Liver (tissue), 8 donors: ENCODE measurements at regions not wholly inside any gene's neighbourhood (a gene's known extent, or its start where the extent isn't known, plus 50 kb on each side); places are given as distances from the start of the nearest gene placed in this dataset.

ENCODE experiments used
- DNase-seq: peaks from one replicate; pipeline ENCODE4 v3.0.0-alpha.2; 2017; ENCODE audit warnings: low spot score
- H3K27ac ChIP-seq, 2 donors: one replicate each; pipeline ENCODE4 v1.7.0; 2013; ENCODE audit warnings: inconsistent platforms in 2 of 2, low read length in 2 of 2, control low read depth in 1 of 2, low read depth in 1 of 2, mild to moderate bottlenecking in 1 of 2
- H3K27me3 ChIP-seq, 4 donors: one replicate each; pipeline versions ENCODE4 v1.6.1 to v1.7.0; 2013; ENCODE audit warnings: low read length in 3 of 4, inconsistent platforms in 1 of 4, mild to moderate bottlenecking in 1 of 4, moderate library complexity in 1 of 4; ENCODE audit not compliant: control insufficient read depth in 4 of 4, insufficient read depth in 4 of 4
- H3K36me3 ChIP-seq, 4 donors: one replicate each; pipeline versions ENCODE4 v1.6.1 to v1.7.0; 2013; ENCODE audit warnings: low read length in 3 of 4, mild to moderate bottlenecking in 3 of 4, low read depth in 1 of 4, moderate library complexity in 1 of 4; ENCODE audit not compliant: control insufficient read depth in 4 of 4, insufficient read depth in 3 of 4
- H3K4me1 ChIP-seq, 4 donors: one replicate each; pipeline versions ENCODE4 v1.6.1 to v1.7.0; 2013; ENCODE audit warnings: low read length in 3 of 4, mild to moderate bottlenecking in 3 of 4, moderate library complexity in 1 of 4; ENCODE audit not compliant: control insufficient read depth in 4 of 4, insufficient read depth in 4 of 4
- H3K4me3 ChIP-seq, 3 donors: one replicate each; pipeline versions ENCODE4 v1.6.1 to v1.7.0; 2013; ENCODE audit warnings: low read length in 3 of 3, control low read depth in 1 of 3, low read depth in 1 of 3, mild to moderate bottlenecking in 1 of 3
- H3K9ac ChIP-seq, 2 donors: one replicate each; pipeline ENCODE4 v1.7.0; 2013; ENCODE audit warnings: low read length in 2 of 2, mild to moderate bottlenecking in 2 of 2, moderate library complexity in 2 of 2, control low read depth in 1 of 2, low read depth in 1 of 2
- H3K9me3 ChIP-seq, 4 donors: one replicate each; pipeline versions ENCODE4 v1.6.1 to v1.7.0; 2013; ENCODE audit warnings: low read length in 3 of 4; ENCODE audit not compliant: control insufficient read depth in 4 of 4
- CTCF ChIP-seq: fragments of 150-350 bp; IDR thresholded peaks from 2 replicates; pipeline ENCODE4 v1.5.1; 2017; ENCODE audit warnings: improper control_type of control experiment, low read depth, low read length; ENCODE audit not compliant: missing input control
- EGR1 ChIP-seq, 2 donors: IDR thresholded peaks; 2 replicates each; pipeline ENCODE4 v1.6.1; 2016 to 2018; ENCODE audit warnings: antibody characterized with exemption in 2 of 2, low read depth in 2 of 2
- FOXA1 ChIP-seq: IDR thresholded peaks from 2 replicates; pipeline ENCODE4 v1.6.1; 2016; ENCODE audit warnings: antibody characterized with exemption
- FOXA2 ChIP-seq: IDR thresholded peaks from 2 replicates; pipeline ENCODE4 v1.6.1; 2016; ENCODE audit warnings: antibody characterized with exemption
- GABPA ChIP-seq, 2 donors: IDR thresholded peaks in 1 of 2; conservative IDR thresholded peaks in 1 of 2; 2 replicates each; pipeline ENCODE4 v1.6.1; 2016; ENCODE audit warnings: antibody characterized with exemption in 2 of 2, mild to moderate bottlenecking in 1 of 2, moderate library complexity in 1 of 2
- HNF4A ChIP-seq, 2 donors: conservative IDR thresholded peaks; 2 replicates each; pipeline ENCODE4 v1.6.1; 2016; ENCODE audit warnings: antibody characterized with exemption in 2 of 2, mild to moderate bottlenecking in 2 of 2
- HNF4G ChIP-seq: IDR thresholded peaks from 2 replicates; pipeline ENCODE4 v1.6.1; 2016; ENCODE audit warnings: antibody characterized with exemption
- JUND ChIP-seq, 2 donors: IDR thresholded peaks; 2 replicates each; pipeline ENCODE4 v1.6.1; 2016; ENCODE audit warnings: antibody characterized with exemption in 2 of 2
- NR2F2 ChIP-seq: IDR thresholded peaks from 2 replicates; pipeline ENCODE4 v1.6.1; 2016; ENCODE audit warnings: antibody characterized with exemption
- RAD21 ChIP-seq, 2 donors: IDR thresholded peaks; 2 replicates each; pipeline ENCODE4 v1.6.1; 2016; ENCODE audit warnings: antibody characterized with exemption in 2 of 2, mild to moderate bottlenecking in 2 of 2
- RXRA ChIP-seq, 2 donors: IDR thresholded peaks; 2 replicates each; pipeline ENCODE4 v1.6.1; 2017 to 2018; ENCODE audit warnings: antibody characterized with exemption in 2 of 2, mild to moderate bottlenecking in 1 of 2
- SP1 ChIP-seq: IDR thresholded peaks from 2 replicates; pipeline ENCODE4 v1.6.1; 2018; ENCODE audit warnings: antibody characterized with exemption, mild to moderate bottlenecking
- TAF1 ChIP-seq: conservative IDR thresholded peaks from 2 replicates; pipeline ENCODE4 v1.6.1; 2016; ENCODE audit warnings: antibody characterized with exemption, mild to moderate bottlenecking
- YY1 ChIP-seq: IDR thresholded peaks from 2 replicates; pipeline ENCODE4 v1.6.1; 2016; ENCODE audit warnings: antibody characterized with exemption, mild to moderate bottlenecking
- ZBTB33 ChIP-seq: IDR thresholded peaks from 2 replicates; pipeline ENCODE4 v1.6.1; 2016; ENCODE audit warnings: antibody characterized with exemption
- WGBS: extraction: QIAGEN DNeasy Blood & Tissue Kit; methylation state at CpG from one replicate; pipeline ENCODE4 v1.1.7; 2013; 5-methylcytosine and 5-hydroxymethylcytosine counted together
- TF ChIP-seq, protein P1 (sequence below): IDR thresholded peaks from 2 replicates; pipeline ENCODE4 v1.6.1; 2016; ENCODE audit warnings: antibody characterized with exemption, mild to moderate bottlenecking
- TF ChIP-seq, protein P2 (sequence below): IDR thresholded peaks from 2 replicates; pipeline ENCODE4 v1.6.1; 2016; ENCODE audit warnings: antibody characterized with exemption
- TF ChIP-seq, protein P3 (sequence below): IDR thresholded peaks from 2 replicates; pipeline ENCODE4 v1.6.1; 2016; ENCODE audit warnings: antibody characterized with exemption
- donor health status: healthy.
- donor health status: healthy.
- donor health status: healthy.
- donor health status: healthy.
- donor health status: healthy.

DNA sequence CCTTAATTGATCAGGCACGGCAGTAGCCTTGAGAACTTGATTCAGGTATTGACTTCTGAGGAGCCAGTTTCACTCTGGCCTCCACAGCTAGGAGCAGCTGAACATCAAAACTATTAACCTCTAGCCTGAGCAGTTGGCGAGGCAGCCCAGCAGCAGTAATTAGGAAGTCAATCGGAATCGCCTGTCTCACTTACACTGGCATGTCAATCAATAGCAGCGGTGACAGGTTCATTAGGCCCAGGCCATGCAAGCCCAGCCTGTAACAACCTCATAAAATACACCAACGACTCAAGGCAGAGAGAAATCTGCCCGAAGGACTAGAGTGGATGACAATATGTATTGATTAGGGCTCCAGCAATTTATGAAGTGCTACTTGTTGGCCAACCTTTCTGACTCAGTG, 255.4 kb upstream of the SKOR2 start (continued):
- TF ChIP-seq, protein P1, sequence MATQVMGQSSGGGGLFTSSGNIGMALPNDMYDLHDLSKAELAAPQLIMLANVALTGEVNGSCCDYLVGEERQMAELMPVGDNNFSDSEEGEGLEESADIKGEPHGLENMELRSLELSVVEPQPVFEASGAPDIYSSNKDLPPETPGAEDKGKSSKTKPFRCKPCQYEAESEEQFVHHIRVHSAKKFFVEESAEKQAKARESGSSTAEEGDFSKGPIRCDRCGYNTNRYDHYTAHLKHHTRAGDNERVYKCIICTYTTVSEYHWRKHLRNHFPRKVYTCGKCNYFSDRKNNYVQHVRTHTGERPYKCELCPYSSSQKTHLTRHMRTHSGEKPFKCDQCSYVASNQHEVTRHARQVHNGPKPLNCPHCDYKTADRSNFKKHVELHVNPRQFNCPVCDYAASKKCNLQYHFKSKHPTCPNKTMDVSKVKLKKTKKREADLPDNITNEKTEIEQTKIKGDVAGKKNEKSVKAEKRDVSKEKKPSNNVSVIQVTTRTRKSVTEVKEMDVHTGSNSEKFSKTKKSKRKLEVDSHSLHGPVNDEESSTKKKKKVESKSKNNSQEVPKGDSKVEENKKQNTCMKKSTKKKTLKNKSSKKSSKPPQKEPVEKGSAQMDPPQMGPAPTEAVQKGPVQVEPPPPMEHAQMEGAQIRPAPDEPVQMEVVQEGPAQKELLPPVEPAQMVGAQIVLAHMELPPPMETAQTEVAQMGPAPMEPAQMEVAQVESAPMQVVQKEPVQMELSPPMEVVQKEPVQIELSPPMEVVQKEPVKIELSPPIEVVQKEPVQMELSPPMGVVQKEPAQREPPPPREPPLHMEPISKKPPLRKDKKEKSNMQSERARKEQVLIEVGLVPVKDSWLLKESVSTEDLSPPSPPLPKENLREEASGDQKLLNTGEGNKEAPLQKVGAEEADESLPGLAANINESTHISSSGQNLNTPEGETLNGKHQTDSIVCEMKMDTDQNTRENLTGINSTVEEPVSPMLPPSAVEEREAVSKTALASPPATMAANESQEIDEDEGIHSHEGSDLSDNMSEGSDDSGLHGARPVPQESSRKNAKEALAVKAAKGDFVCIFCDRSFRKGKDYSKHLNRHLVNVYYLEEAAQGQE, result no peak
- TF ChIP-seq TAF1, result no peak
- TF ChIP-seq, protein P2, sequence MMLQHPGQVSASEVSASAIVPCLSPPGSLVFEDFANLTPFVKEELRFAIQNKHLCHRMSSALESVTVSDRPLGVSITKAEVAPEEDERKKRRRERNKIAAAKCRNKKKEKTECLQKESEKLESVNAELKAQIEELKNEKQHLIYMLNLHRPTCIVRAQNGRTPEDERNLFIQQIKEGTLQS, result no peak
- no peak for TF ChIP-seq GABPA (IDR thresholded peaks at IDR 0.05 in 1 of 2, conservative IDR thresholded peaks at IDR 0.05 in 1 of 2)
- no peak for TF ChIP-seq EGR1 (IDR thresholded peaks at IDR 0.05; ENCODE audit: low read depth in 2 of 2)
- TF ChIP-seq FOXA2, result no peak

DNA sequence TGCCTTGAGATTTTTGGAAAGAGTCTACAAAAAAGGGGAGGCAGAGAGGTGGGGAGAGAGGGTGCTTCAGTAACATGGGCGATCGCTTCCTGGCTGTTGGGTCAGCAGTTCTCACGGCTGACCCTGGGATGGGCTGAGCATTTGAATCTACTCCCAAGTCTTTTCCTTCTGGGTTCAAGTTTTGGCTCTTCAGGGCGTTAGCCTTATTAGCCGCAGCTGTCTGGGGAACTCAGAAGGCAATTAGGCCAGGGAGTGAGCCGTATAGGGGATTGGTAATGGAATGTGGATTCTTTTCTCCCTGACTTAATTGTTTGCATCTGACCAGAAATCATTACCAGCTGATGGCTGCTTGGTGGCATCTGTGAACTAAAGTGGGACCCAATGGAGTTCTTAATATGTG, 250.5 kb upstream of the SKOR2 start:
- WGBS, result 81% methylated on average over 6 of the region's 6 CpGs
- no peaks in the 10 kb centered on the region for H3K36me3 ChIP-seq
- TF ChIP-seq NR2F2 (no peak), RXRA (IDR thresholded peaks at IDR 0.05) (no peak), JUND (IDR thresholded peaks at IDR 0.05) (no peak), TAF1 (no peak), SP1 (no peak), HNF4G (no peak), FOXA1 (no peak), YY1 (no peak), FOXA2 (no peak), CTCF (no peak), ZBTB33 (no peak), HNF4A (conservative IDR thresholded peaks at IDR 0.05) (no peak), GABPA (IDR thresholded peaks at IDR 0.05 in 1 of 2, conservative IDR thresholded peaks at IDR 0.05 in 1 of 2) (no peak), RAD21 (IDR thresholded peaks at IDR 0.05) (no peak)
- TF ChIP-seq, protein P2, result no peak
- TF ChIP-seq, protein P3, sequence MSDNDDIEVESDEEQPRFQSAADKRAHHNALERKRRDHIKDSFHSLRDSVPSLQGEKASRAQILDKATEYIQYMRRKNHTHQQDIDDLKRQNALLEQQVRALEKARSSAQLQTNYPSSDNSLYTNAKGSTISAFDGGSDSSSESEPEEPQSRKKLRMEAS, result no peak
- TF ChIP-seq, protein P1, result no peak
- no peak overlapping the region for H3K4me3 ChIP-seq
- no peak for DNase-seq
- peaks cover 0 to 4% (median 0%) of the 10 kb centered on the region in 4 donors for H3K9me3 ChIP-seq
- H3K27ac ChIP-seq, result no peak overlapping the region
- no peaks in the 10 kb centered on the region for H3K4me1 ChIP-seq
- no peak overlapping the region for H3K9ac ChIP-seq
- H3K27me3 ChIP-seq, result peaks cover 0 to 4% (median 0%) of the 10 kb centered on the region in 4 donors
